SJSA1 (cell line): ENCODE measurements at regions not wholly inside any gene's neighbourhood (a gene's known extent, or its start where the extent isn't known, plus 50 kb on each side); places are given as distances from the start of the nearest gene placed in this dataset.
A peak's percentile ranks its signal among the peaks of the same experiment; 100 is the strongest.
"Not testable (repeated sequence)": the region's sequence is repeated elsewhere in the genome, so short reads cannot be mapped to it uniquely, and the experiment has no call there.

ENCODE experiments used
- DNase-seq, 2 experiments: peaks; one replicate each; pipeline ENCODE4 v3.0.0-alpha.2; 2015 to 2020; ENCODE audit warnings: low spot score in 2 of 2, low read depth in 1 of 2
- H3K27ac ChIP-seq: fragments of 250-450 bp; sonication (Bioruptor Pico); 2 replicates; pipeline ENCODE4 v1.5.1; 2020; ENCODE audit warnings: mild to moderate bottlenecking, moderate library complexity
- H3K27me3 ChIP-seq: fragments of 250-450 bp; sonication (Bioruptor Pico); replicated peaks from 2 replicates; pipeline ENCODE4 v1.5.1; 2020; ENCODE audit warnings: mild to moderate bottlenecking, moderate library complexity
- H3K36me3 ChIP-seq: fragments of 250-450 bp; sonication (Bioruptor Pico); 2 replicates; pipeline ENCODE4 v1.5.1; 2020; ENCODE audit warnings: mild to moderate bottlenecking
- H3K4me1 ChIP-seq: fragments of 250-450 bp; sonication (Bioruptor Pico); replicated peaks from 2 replicates; pipeline ENCODE4 v1.6.1; 2021; ENCODE audit warnings: mild to moderate bottlenecking
- H3K4me3 ChIP-seq: fragments of 250-450 bp; sonication (Bioruptor Pico); 2 replicates; pipeline ENCODE4 v1.5.1; 2020; ENCODE audit warnings: mild to moderate bottlenecking
- H3K9me3 ChIP-seq: fragments of 250-450 bp; sonication (Bioruptor Pico); replicated peaks from 2 replicates; pipeline ENCODE4 v1.5.1; 2020; ENCODE audit warnings: mild to moderate bottlenecking

GRCh38 chr16:5296176-5296575 lies 198.6 kb upstream of the EEF2KMT start:
- DNase-seq: no peak
- H3K4me1 ChIP-seq: no peaks in the 10 kb centered on the region
- H3K36me3 ChIP-seq: no peaks in the 10 kb centered on the region
- no peaks in the 10 kb centered on the region for H3K9me3 ChIP-seq
- no peaks in the 10 kb centered on the region for H3K27me3 ChIP-seq
- H3K27ac ChIP-seq: no peak overlapping the region
- H3K4me3 ChIP-seq: no peak overlapping the region

GRCh38 chr16:5295304-5295703 lies 197.7 kb upstream of the EEF2KMT start:
- H3K27ac ChIP-seq, H3K4me3 ChIP-seq, H3K4me1 ChIP-seq, H3K27me3 ChIP-seq, H3K9me3 ChIP-seq, DNase-seq, H3K36me3 ChIP-seq: not testable (repeated sequence)

GRCh38 chr16:5282152-5282551 lies 184.6 kb upstream of the EEF2KMT start:
- H3K4me1 ChIP-seq, H3K36me3 ChIP-seq, H3K27ac ChIP-seq, H3K9me3 ChIP-seq, H3K4me3 ChIP-seq, DNase-seq, H3K27me3 ChIP-seq: not testable (repeated sequence)

GRCh38 chr16:5257462-5257861 lies 159.9 kb upstream of the EEF2KMT start:
- Histone ChIP-seq H3K4me3 (no peak overlapping the region), H3K27me3 (no peaks in the 10 kb centered on the region), H3K27ac (no peak overlapping the region), H3K36me3 (no peaks in the 10 kb centered on the region), H3K4me1 (no peaks in the 10 kb centered on the region), H3K9me3 (no peaks in the 10 kb centered on the region)
- no peak for DNase-seq

- DNase-seq: no peak
- Histone ChIP-seq H3K4me3 (no peak overlapping the region), H3K4me1 (no peaks in the 10 kb centered on the region), H3K27me3 (no peaks in the 10 kb centered on the region), H3K9me3 (no peaks in the 10 kb centered on the region), H3K27ac (no peak overlapping the region), H3K36me3 (no peaks in the 10 kb centered on the region)
Measured at GRCh38 chr16:5252791-5253190, 155.2 kb upstream of the EEF2KMT start.

GRCh38 chr16:5247403-5247802 lies 149.8 kb upstream of the EEF2KMT start:
- H3K36me3 ChIP-seq, H3K27ac ChIP-seq, H3K9me3 ChIP-seq, H3K4me1 ChIP-seq, DNase-seq, H3K4me3 ChIP-seq, H3K27me3 ChIP-seq: not testable (repeated sequence)

GRCh38 chr16:5240278-5240626 lies 142.7 kb upstream of the EEF2KMT start:
- H3K27me3 ChIP-seq, H3K36me3 ChIP-seq, DNase-seq, H3K4me1 ChIP-seq, H3K27ac ChIP-seq, H3K9me3 ChIP-seq, H3K4me3 ChIP-seq: not testable (repeated sequence)

- H3K36me3 ChIP-seq, H3K4me3 ChIP-seq, H3K4me1 ChIP-seq, H3K9me3 ChIP-seq, H3K27me3 ChIP-seq, H3K27ac ChIP-seq: not testable (repeated sequence)
- DNase-seq: peak in 1 of 2 experiments; percentile 46
Measured at GRCh38 chr16:5239472-5240277, 142.1 kb upstream of the EEF2KMT start.

GRCh38 chr16:5235119-5235518 lies 137.5 kb upstream of the EEF2KMT start:
- H3K4me3 ChIP-seq: no peak overlapping the region
- no peak for DNase-seq
- no peaks in the 10 kb centered on the region for H3K36me3 ChIP-seq
- H3K9me3 ChIP-seq: no peaks in the 10 kb centered on the region
- H3K27ac ChIP-seq: no peak overlapping the region
- H3K27me3 ChIP-seq: no peaks in the 10 kb centered on the region; the same call in 1 of the 2 replicates
- H3K4me1 ChIP-seq: no peaks in the 10 kb centered on the region

GRCh38 chr16:5234295-5235050 lies 136.9 kb upstream of the EEF2KMT start:
- H3K4me3 ChIP-seq: no peak overlapping the region
- no peaks in the 10 kb centered on the region for H3K36me3 ChIP-seq
- H3K4me1 ChIP-seq: no peaks in the 10 kb centered on the region
- H3K27ac ChIP-seq: no peak overlapping the region
- H3K27me3 ChIP-seq: no peaks in the 10 kb centered on the region; the same call in 1 of the 2 replicates
- H3K9me3 ChIP-seq: no peaks in the 10 kb centered on the region
- no peak for DNase-seq

- H3K4me1 ChIP-seq: no peaks in the 10 kb centered on the region
- H3K4me3 ChIP-seq: no peak overlapping the region
- DNase-seq: no peak
- H3K36me3 ChIP-seq: no peaks in the 10 kb centered on the region
- H3K27ac ChIP-seq: no peak overlapping the region
- no peaks in the 10 kb centered on the region for H3K9me3 ChIP-seq
- H3K27me3 ChIP-seq: no peaks in the 10 kb centered on the region
Measured at GRCh38 chr16:5231246-5231759, 133.7 kb upstream of the EEF2KMT start.

- H3K36me3 ChIP-seq: no peaks in the 10 kb centered on the region
- H3K4me1 ChIP-seq: no peaks in the 10 kb centered on the region
- H3K4me3 ChIP-seq: no peak overlapping the region
- H3K9me3 ChIP-seq: no peaks in the 10 kb centered on the region
- H3K27ac ChIP-seq: no peak overlapping the region
- no peaks in the 10 kb centered on the region; the same call in 1 of the 2 replicates for H3K27me3 ChIP-seq
- DNase-seq: no peak
Measured at GRCh38 chr16:5228369-5228768, 130.8 kb upstream of the EEF2KMT start.

GRCh38 chr16:5225931-5226655 lies 128.5 kb upstream of the EEF2KMT start:
- DNase-seq: no peak
- Histone ChIP-seq H3K27me3 (no peaks in the 10 kb centered on the region; the same call in 1 of the 2 replicates), H3K4me3 (no peak overlapping the region), H3K27ac (no peak overlapping the region), H3K9me3 (no peaks in the 10 kb centered on the region), H3K36me3 (no peaks in the 10 kb centered on the region), H3K4me1 (no peaks in the 10 kb centered on the region)

GRCh38 chr16:5222761-5223160 lies 125.2 kb upstream of the EEF2KMT start:
- Histone ChIP-seq H3K36me3 (no peaks in the 10 kb centered on the region), H3K27me3 (peaks cover 2% of the 10 kb centered on the region; the same call in 1 of the 2 replicates), H3K9me3 (no peaks in the 10 kb centered on the region), H3K4me1 (no peaks in the 10 kb centered on the region), H3K27ac (no peak overlapping the region), H3K4me3 (no peak overlapping the region)
- DNase-seq: no peak
